ENCODE measurements at regions not wholly inside any gene's neighbourhood (a gene's known extent, or its start where the extent isn't known, plus 50 kb on each side); places are given as distances from the start of the nearest gene placed in this dataset.
"Not testable (repeated sequence)": the region's sequence is repeated elsewhere in the genome, so short reads cannot be mapped to it uniquely, and the experiment has no call there.

GRCh38 chr6:72560721-72561593, 60.9 kb upstream of the KCNQ5 start:
- ChIA-PET CTCF (no interaction called here), POLR2A (ENCODE audit: low non-redundant PET) (no interaction called here)
- no peak for TF ChIP-seq CTCF (conservative IDR thresholded peaks at IDR 0.05; ENCODE audit: low read depth)
- DNase-seq (ENCODE audit: low spot score), result no peak
- no peak overlapping the region for H3K27ac ChIP-seq

GRCh38 chr6:72561629-72562028, 60.2 kb upstream of the KCNQ5 start:
- ChIA-PET CTCF (no interaction called here), POLR2A (ENCODE audit: low non-redundant PET) (no interaction called here)
- no peak overlapping the region for H3K27ac ChIP-seq
- no peak for TF ChIP-seq CTCF (conservative IDR thresholded peaks at IDR 0.05; ENCODE audit: low read depth)
- no peak for DNase-seq (ENCODE audit: low spot score)

- no peak overlapping the region for H3K27ac ChIP-seq
- ChIA-PET CTCF (interaction anchor here (0.6 kb wide), 1 partner anchor 94 kb away, joined by 3 read pairs; no protein-coding TSS in a partner anchor), POLR2A (ENCODE audit: low non-redundant PET) (no interaction called here)
- DNase-seq (ENCODE audit: low spot score), result no peak
- TF ChIP-seq CTCF (conservative IDR thresholded peaks at IDR 0.05; ENCODE audit: low read depth), result no peak
Observed at GRCh38 chr6:72564231-72564630, 57.6 kb upstream of the KCNQ5 start.

DNA sequence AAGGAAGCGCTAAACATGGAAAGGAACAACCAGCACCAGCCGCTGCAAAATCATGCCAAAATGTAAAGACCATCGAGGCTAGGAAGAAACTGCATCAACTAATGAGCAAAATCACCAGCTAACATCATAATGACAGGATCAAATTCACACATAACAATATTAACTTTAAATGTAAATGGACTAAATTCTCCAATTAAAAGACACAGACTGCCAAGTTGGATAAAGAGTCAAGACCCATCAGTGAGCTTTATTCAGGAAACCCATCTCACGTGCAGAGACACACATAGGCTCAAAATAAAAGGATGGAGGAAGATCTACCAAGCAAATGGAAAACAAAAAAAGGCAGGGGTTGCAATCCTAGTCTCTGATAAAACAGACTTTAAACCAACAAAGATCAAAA, 49.9 kb upstream of the KCNQ5 start:
- CTCF ChIA-PET; H3K27ac ChIP-seq; DNase-seq (ENCODE audit: low spot score); POLR2A ChIA-PET (ENCODE audit: low non-redundant PET): not testable (repeated sequence)

Data from RWPE1 (cell line).